ENCODE measurements at regions not wholly inside any gene's neighbourhood (a gene's known extent, or its start where the extent isn't known, plus 50 kb on each side); places are given as distances from the start of the nearest gene placed in this dataset.
"Not testable (repeated sequence)": the region's sequence is repeated elsewhere in the genome, so short reads cannot be mapped to it uniquely, and the experiment has no call there.

DNA sequence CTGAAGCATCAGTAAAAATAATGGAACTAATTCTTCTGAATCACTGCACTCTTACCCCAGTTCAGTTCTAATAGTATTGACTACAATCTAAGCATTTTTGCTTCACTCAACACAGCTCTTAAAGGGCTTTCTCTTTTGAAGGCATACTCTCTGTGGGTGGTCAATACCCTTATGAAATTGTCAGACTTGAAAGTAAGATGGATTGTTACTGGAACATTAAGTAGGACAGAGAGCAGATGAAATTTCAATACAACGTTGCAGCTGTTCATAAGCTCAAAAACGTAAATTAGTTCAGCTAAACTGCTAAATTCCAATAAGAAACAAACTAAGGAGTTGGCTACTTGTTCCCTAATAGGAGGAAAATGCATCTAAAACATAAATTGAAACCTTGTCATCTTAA is 352.3 kb upstream of the TENM3 start:
- H3K4me3 ChIP-seq = no peak overlapping the region
- WGBS, 4 donors = 32 to 66% (median 62%) methylated on average over 2 of the region's 2 CpGs
- no peak for ATAC-seq
- no peak for TF ChIP-seq POLR2A (IDR thresholded peaks at IDR 0.05)
- no peak for TF ChIP-seq CTCF (IDR thresholded peaks at IDR 0.05)
- peaks cover 0 to 3% (median 0%) of the 10 kb centered on the region in 9 donors for H3K27me3 ChIP-seq
- intact Hi-C loops (cut with DNase I) = no loop called here
- H3K36me3 ChIP-seq = no peaks in the 10 kb centered on the region
- H3K4me1 ChIP-seq = no peaks in the 10 kb centered on the region
- H3K9me3 ChIP-seq = peaks cover 0 to 3% (median 0%) of the 10 kb centered on the region in 12 donors
- no peak overlapping the region for H3K27ac ChIP-seq
- DNase-seq = no peak

- no peaks in the 10 kb centered on the region for H3K36me3 ChIP-seq
- TF ChIP-seq POLR2A (IDR thresholded peaks at IDR 0.05) (no peak), CTCF (IDR thresholded peaks at IDR 0.05) (no peak)
- intact Hi-C loops (cut with DNase I) = no loop called here
- 70 to 83% (median 74%) methylated on average over 4 to 5 of the region's 5 CpGs for WGBS, 4 donors
- peaks cover 0 to 13% (median 0%) of the 10 kb centered on the region in 12 donors for H3K9me3 ChIP-seq
- H3K27ac ChIP-seq = no peak overlapping the region
- ATAC-seq (no peak), DNase-seq (no peak)
- H3K4me1 ChIP-seq = no peaks in the 10 kb centered on the region
- H3K27me3 ChIP-seq = peaks cover 0 to 3% (median 0%) of the 10 kb centered on the region in 9 donors
- no peak overlapping the region for H3K4me3 ChIP-seq
Measured at GRCh38 chr4:181896614-181897013, 346.6 kb upstream of the TENM3 start.

DNA sequence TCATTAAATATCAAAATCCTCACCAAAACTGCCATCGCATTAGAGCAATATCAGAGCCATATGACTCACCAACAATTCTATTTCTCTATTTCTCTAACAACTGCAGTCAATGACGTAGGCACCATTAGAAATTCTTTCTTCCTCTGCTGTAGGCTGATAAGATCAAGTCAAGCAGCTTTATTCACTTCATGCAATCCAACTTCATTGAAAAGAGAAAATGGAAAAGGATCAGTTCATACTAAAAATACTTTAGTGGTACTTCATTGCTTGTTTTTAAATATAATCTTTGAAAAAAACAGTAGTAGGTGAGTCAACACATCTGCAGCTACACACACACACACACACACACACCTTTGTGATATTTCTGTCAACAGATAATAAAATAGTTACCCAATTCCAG is 345.3 kb upstream of the TENM3 start:
- Histone ChIP-seq H3K4me1 (no peaks in the 10 kb centered on the region), H3K27me3 (no peaks in the 10 kb centered on the region), H3K36me3 (no peaks in the 10 kb centered on the region), H3K4me3 (no peak overlapping the region), H3K27ac (no peak overlapping the region), H3K9me3 (peaks cover 0 to 16% (median 0%) of the 10 kb centered on the region in 12 donors)
- no peak for TF ChIP-seq POLR2A (IDR thresholded peaks at IDR 0.05)
- TF ChIP-seq CTCF (IDR thresholded peaks at IDR 0.05) = no peak
- ATAC-seq = no peak
- 62 to 67% (median 64%) methylated on average over 2 of the region's 2 CpGs for WGBS, 4 donors
- intact Hi-C loops (cut with DNase I) = no loop called here
- no peak for DNase-seq

GRCh38 chr4:181902404-181902803 is 340.8 kb upstream of the TENM3 start:
- H3K27me3 ChIP-seq; H3K36me3 ChIP-seq; DNase-seq; H3K27ac ChIP-seq; ATAC-seq; H3K4me1 ChIP-seq; H3K4me3 ChIP-seq; intact Hi-C loops (cut with DNase I): not testable (repeated sequence)
- WGBS, 4 donors = 92 to 100% (median 96%) methylated on average over 2 of the region's 2 CpGs
- peaks cover 0 to 16% (median 0%) of the 10 kb centered on the region in 12 donors for H3K9me3 ChIP-seq

DNA sequence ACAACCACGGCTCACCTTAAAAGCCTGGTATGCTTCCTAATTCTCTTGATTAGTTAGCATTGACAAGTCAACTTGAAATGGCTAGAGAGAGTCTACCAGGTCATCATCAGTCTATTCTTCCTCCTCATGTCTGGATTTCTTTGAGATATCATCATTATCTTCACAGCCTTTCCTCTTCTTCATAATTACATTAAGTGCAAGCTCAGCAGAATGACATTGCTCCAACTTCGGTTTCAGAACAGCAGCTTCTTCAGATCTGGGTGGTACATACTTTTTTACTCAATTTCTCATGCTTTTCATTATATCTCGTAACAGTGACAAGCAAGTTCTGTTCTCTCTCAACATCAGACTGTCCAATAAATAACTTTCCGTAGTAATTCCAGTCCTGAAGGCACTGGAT is 337.5 kb upstream of the TENM3 start:
- H3K9me3 ChIP-seq = peaks cover 0 to 7% (median 0%) of the 10 kb centered on the region in 12 donors
- TF ChIP-seq CTCF (IDR thresholded peaks at IDR 0.05) (no peak), POLR2A (IDR thresholded peaks at IDR 0.05) (no peak)
- H3K27me3 ChIP-seq = no peaks in the 10 kb centered on the region
- H3K36me3 ChIP-seq = no peaks in the 10 kb centered on the region
- intact Hi-C loops (cut with DNase I) = no loop called here
- 81 to 88% (median 84%) methylated on average over 4 of the region's 4 CpGs for WGBS, 4 donors
- no peak overlapping the region for H3K4me3 ChIP-seq
- H3K4me1 ChIP-seq = no peaks in the 10 kb centered on the region
- no peak for DNase-seq
- H3K27ac ChIP-seq = no peak overlapping the region
- ATAC-seq = no peak

Measured in heart left ventricle (tissue), 16 donors.